Osteoblast (primary cell): ENCODE measurements at regions not wholly inside any gene's neighbourhood (a gene's known extent, or its start where the extent isn't known, plus 50 kb on each side); places are given as distances from the start of the nearest gene placed in this dataset.
"Not testable (repeated sequence)": the region's sequence is repeated elsewhere in the genome, so short reads cannot be mapped to it uniquely, and the experiment has no call there.

Source experiments
- DNase-seq: peaks from one replicate; pipeline ENCODE4 v3.0.0; 2011; ENCODE audit warnings: low spot score, mixed read lengths; ENCODE audit not compliant: insufficient read length; ENCODE audit errors: missing footprints
- H2AFZ ChIP-seq: 2 replicates; pipeline ENCODE4 v1.6.0; 2011; ENCODE audit warnings: mild to moderate bottlenecking, low read length
- H3K27ac ChIP-seq: 2 replicates; pipeline ENCODE4 v1.5.1; 2011; ENCODE audit warnings: mild to moderate bottlenecking, low read depth, low read length, moderate library complexity
- H3K27me3 ChIP-seq: 2 replicates; pipeline ENCODE4 v1.6.0; 2012; ENCODE audit warnings: mild to moderate bottlenecking, control low read depth, inconsistent platforms, low read length, moderate library complexity; ENCODE audit not compliant: insufficient read depth
- H3K36me3 ChIP-seq: 2 replicates; pipeline ENCODE4 v1.5.1; 2011; ENCODE audit warnings: mild to moderate bottlenecking, low read length, control low read depth, moderate library complexity; ENCODE audit not compliant: insufficient read depth
- H3K4me1 ChIP-seq: 2 replicates; pipeline ENCODE4 v1.5.1; 2011; ENCODE audit warnings: mild to moderate bottlenecking, low read length, control low read depth, moderate library complexity; ENCODE audit not compliant: insufficient read depth
- H3K4me2 ChIP-seq: 2 replicates; pipeline ENCODE4 v1.6.0; 2011; ENCODE audit warnings: mild to moderate bottlenecking, low read length; ENCODE audit not compliant: insufficient read depth
- H3K4me3 ChIP-seq: fragments of 200-600 bp; sonication (generic); 3 replicates; pipeline ENCODE4 v1.5.1; 2012; ENCODE audit warnings: mild to moderate bottlenecking, low read length, inconsistent platforms; ENCODE audit not compliant: insufficient read depth
- H3K79me2 ChIP-seq: 2 replicates; pipeline ENCODE4 v1.6.0; 2012; ENCODE audit warnings: mild to moderate bottlenecking, low read length, control low read depth, inconsistent platforms; ENCODE audit not compliant: insufficient read depth
- H3K9me3 ChIP-seq: 2 replicates; pipeline ENCODE4 v1.5.1; 2011; ENCODE audit warnings: low read depth, low read length, control low read depth
- H4K20me1 ChIP-seq: 2 replicates; pipeline ENCODE4 v1.6.0; 2012; ENCODE audit warnings: mild to moderate bottlenecking, low read length, control low read depth; ENCODE audit not compliant: insufficient read depth
- CTCF ChIP-seq: IDR thresholded peaks from 2 replicates; pipeline ENCODE4 v1.5.1; 2011; ENCODE audit warnings: mild to moderate bottlenecking, low read depth, low read length, moderate library complexity; ENCODE audit errors: extremely low read depth

- DNase-seq = no peak
- TF ChIP-seq CTCF = no peak
- H3K4me1 ChIP-seq = no peaks in the 10 kb centered on the region
- no peaks in the 10 kb centered on the region for H3K36me3 ChIP-seq
- H2AFZ ChIP-seq = no peak overlapping the region
- no peak overlapping the region for H3K27ac ChIP-seq
- H4K20me1 ChIP-seq = no peaks in the 10 kb centered on the region
- H3K4me2 ChIP-seq = no peak overlapping the region
- H3K9me3 ChIP-seq = no peaks in the 10 kb centered on the region
- no peaks in the 10 kb centered on the region for H3K27me3 ChIP-seq
- no peak overlapping the region for H3K4me3 ChIP-seq
- no peaks in the 10 kb centered on the region for H3K79me2 ChIP-seq
Measured at GRCh38 chr13:84702174-84702573, 819.9 kb upstream of the SLITRK1 start.

DNA sequence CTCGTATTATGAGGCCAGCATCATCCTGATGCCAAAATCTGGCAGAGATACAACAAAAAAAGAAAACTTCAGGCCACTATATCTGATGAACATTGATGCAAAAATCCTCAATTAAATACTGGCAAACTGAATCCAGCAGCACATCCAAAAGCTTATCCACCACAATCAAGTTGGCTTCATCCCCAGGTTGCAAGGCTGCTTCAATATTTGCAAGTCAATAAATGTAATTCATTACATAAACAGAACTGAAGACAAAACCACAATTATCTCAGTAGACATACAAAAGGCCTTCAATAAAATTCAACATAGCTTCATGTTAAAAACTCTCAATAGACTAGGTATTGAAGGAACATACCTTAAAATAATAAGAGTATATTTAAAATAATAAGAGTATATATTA lies 815.3 kb upstream of the SLITRK1 start:
- H3K9me3 ChIP-seq, H3K4me3 ChIP-seq, DNase-seq, H3K27ac ChIP-seq, H3K4me1 ChIP-seq, H2AFZ ChIP-seq, H3K27me3 ChIP-seq, H3K4me2 ChIP-seq, H4K20me1 ChIP-seq, H3K79me2 ChIP-seq, H3K36me3 ChIP-seq: not testable (repeated sequence)

GRCh38 chr13:84686973-84687372 lies 804.7 kb upstream of the SLITRK1 start:
- no peaks in the 10 kb centered on the region for H3K4me1 ChIP-seq
- no peaks in the 10 kb centered on the region for H3K36me3 ChIP-seq
- no peak overlapping the region for H3K4me2 ChIP-seq
- H3K9me3 ChIP-seq = no peaks in the 10 kb centered on the region
- DNase-seq = peak; percentile 0
- no peak overlapping the region for H2AFZ ChIP-seq
- no peak overlapping the region for H3K27ac ChIP-seq
- no peaks in the 10 kb centered on the region for H3K79me2 ChIP-seq
- H3K4me3 ChIP-seq = no peak overlapping the region
- no peaks in the 10 kb centered on the region for H4K20me1 ChIP-seq
- TF ChIP-seq CTCF = no peak
- H3K27me3 ChIP-seq = no peaks in the 10 kb centered on the region

DNA sequence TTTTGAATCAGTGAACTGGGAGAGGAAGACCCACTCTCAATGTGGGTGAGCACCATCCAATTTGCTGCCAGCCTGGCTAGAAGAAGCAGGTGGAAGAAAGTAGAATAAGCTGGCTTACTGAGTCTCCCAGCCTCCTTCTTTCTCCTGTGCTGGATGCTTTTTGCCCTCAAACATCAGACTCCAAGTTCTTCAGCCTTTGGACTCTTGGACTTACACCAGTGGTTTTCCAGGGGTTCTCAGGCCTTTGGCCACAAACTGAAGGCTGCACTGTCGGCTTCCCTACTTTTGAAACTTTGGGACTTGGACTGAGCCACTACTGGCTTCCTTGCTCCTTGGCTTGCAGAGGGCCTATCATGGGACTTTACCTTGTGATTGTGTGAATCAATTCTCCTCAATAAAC lies 804.2 kb upstream of the SLITRK1 start:
- Histone ChIP-seq H3K4me3 (no peak overlapping the region), H3K79me2 (no peaks in the 10 kb centered on the region), H3K36me3 (no peaks in the 10 kb centered on the region), H3K4me2 (no peak overlapping the region), H3K4me1 (no peaks in the 10 kb centered on the region), H3K9me3 (no peaks in the 10 kb centered on the region), H3K27me3 (no peaks in the 10 kb centered on the region), H4K20me1 (no peaks in the 10 kb centered on the region), H3K27ac (no peak overlapping the region), H2AFZ (no peak overlapping the region)
- DNase-seq = no peak
- TF ChIP-seq CTCF = no peak

GRCh38 chr13:84684804-84685203 lies 802.5 kb upstream of the SLITRK1 start:
- Histone ChIP-seq H3K9me3 (no peaks in the 10 kb centered on the region), H3K4me1 (no peaks in the 10 kb centered on the region), H3K27ac (no peak overlapping the region), H3K4me2 (no peak overlapping the region), H4K20me1 (no peaks in the 10 kb centered on the region), H3K79me2 (no peaks in the 10 kb centered on the region), H2AFZ (no peak overlapping the region), H3K4me3 (no peak overlapping the region), H3K36me3 (no peaks in the 10 kb centered on the region), H3K27me3 (no peaks in the 10 kb centered on the region)
- no peak for TF ChIP-seq CTCF
- DNase-seq = no peak
